GM23248 (cell line): ENCODE measurements at regions not wholly inside any gene's neighbourhood (a gene's known extent, or its start where the extent isn't known, plus 50 kb on each side); places are given as distances from the start of the nearest gene placed in this dataset.

Experiments used
- EZH2 ChIP-seq: fragments of 200-600 bp; sonication (generic); IDR thresholded peaks from 2 replicates; pipeline ENCODE4 v1.6.1; 2018; ENCODE audit warnings: antibody characterized with exemption, mild to moderate bottlenecking; ENCODE audit not compliant: insufficient read depth, poor library complexity, severe bottlenecking
- EZH2phosphoT487 ChIP-seq: fragments of 200-600 bp; sonication (generic); IDR thresholded peaks from 2 replicates; pipeline ENCODE4 v1.6.1; 2018; ENCODE audit warnings: antibody characterized with exemption, moderate library complexity, mild to moderate bottlenecking, low read depth; ENCODE audit not compliant: insufficient read depth

- no peak for TF ChIP-seq EZH2
- no peak for TF ChIP-seq EZH2phosphoT487
Observed at GRCh38 chr9:14985419-14985818, 75.2 kb upstream of the FREM1 start.
